Neural cell (in vitro differentiated cells): ENCODE measurements at regions not wholly inside any gene's neighbourhood (a gene's known extent, or its start where the extent isn't known, plus 50 kb on each side); places are given as distances from the start of the nearest gene placed in this dataset.

Experiments
- CTCF ChIP-seq: fragments of 450-650 bp; IDR thresholded peaks from 2 replicates; pipeline ENCODE4 v1.5.1; 2014; ENCODE audit warnings: antibody characterized with exemption, mild to moderate bottlenecking, moderate library complexity; ENCODE audit not compliant: poor library complexity, severe bottlenecking
- EZH2 ChIP-seq: fragments of 200-600, 300-800 bp; shearing (Covaris generic), sonication (generic); IDR thresholded peaks from 2 replicates; pipeline ENCODE4 v1.6.1; 2014; ENCODE audit warnings: antibody characterized with exemption, low read length, borderline replicate concordance, mild to moderate bottlenecking; ENCODE audit not compliant: insufficient read depth, poor library complexity, severe bottlenecking

GRCh38 chr6:78781001-78781400 lies 86.3 kb upstream of the IRAK1BP1 start:
- no peak for TF ChIP-seq CTCF
- no peak for TF ChIP-seq EZH2
